ENCODE measurements at regions not wholly inside any gene's neighbourhood (a gene's known extent, or its start where the extent isn't known, plus 50 kb on each side); places are given as distances from the start of the nearest gene placed in this dataset.

DNA sequence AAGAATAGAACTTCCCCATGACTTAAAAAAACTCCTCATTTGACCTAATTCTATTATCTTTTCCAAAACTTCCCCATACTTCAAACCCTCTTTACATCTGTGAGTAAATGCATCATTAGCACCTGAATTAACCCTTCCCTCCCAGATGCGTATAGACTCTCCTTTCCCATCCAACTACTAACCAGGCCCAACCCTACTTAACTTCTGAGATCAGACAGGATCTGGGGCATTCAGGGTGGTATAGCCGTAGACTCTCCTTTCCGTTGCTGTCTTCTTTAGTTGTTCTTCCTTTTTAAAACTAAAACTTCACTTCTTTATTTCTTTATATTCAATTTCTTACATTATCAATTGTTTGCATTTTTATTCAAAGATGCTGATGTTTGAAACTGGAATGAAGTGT is 165.2 kb downstream of the SLCO4C1 start:
- peaks cover 6% of the 10 kb centered on the region for H3K9me3 Mint-ChIP-seq (ENCODE audit: unreplicated experiment)
- H3K27ac Mint-ChIP-seq (ENCODE audit: unreplicated experiment) = no peak overlapping the region
- H3K27me3 Mint-ChIP-seq (ENCODE audit: unreplicated experiment) = peaks cover under 1% of the 10 kb centered on the region
- H3K4me1 Mint-ChIP-seq (ENCODE audit: unreplicated experiment) = no peaks in the 10 kb centered on the region
- DNase-seq (ENCODE audit: extremely low spot score, unreplicated experiment) = no peak
- no peak overlapping the region for H3K4me3 Mint-ChIP-seq (ENCODE audit: unreplicated experiment)
- no peak for TF ChIP-seq CTCF (IDR thresholded peaks at IDR 0.05)
- H3K36me3 Mint-ChIP-seq (ENCODE audit: unreplicated experiment) = no peaks in the 10 kb centered on the region

DNA sequence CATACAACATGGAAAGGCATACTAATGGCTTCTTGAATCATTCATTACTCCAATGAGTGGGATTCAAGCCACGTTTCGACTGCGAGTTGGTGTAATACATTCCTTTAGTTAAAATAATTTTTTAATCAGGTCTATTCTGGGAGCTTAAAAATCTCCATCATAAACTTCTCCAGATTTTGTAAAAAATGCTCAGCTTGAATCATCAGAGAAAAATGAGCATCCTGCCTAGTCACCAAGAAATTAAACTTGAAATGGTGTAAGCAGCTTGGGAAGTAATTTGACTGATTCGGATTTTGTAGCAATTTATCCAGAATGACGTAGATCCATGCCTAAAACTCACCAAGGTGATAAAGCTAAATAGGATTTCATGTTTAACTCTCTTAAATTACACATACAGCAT is 165.7 kb downstream of the SLCO4C1 start:
- Mint-ChIP-seq H3K27ac (ENCODE audit: unreplicated experiment) (no peak overlapping the region), H3K4me1 (ENCODE audit: unreplicated experiment) (no peaks in the 10 kb centered on the region), H3K4me3 (ENCODE audit: unreplicated experiment) (no peak overlapping the region), H3K36me3 (ENCODE audit: unreplicated experiment) (no peaks in the 10 kb centered on the region), H3K27me3 (ENCODE audit: unreplicated experiment) (peaks cover 4% of the 10 kb centered on the region), H3K9me3 (ENCODE audit: unreplicated experiment) (peaks cover 6% of the 10 kb centered on the region)
- no peak for TF ChIP-seq CTCF (IDR thresholded peaks at IDR 0.05)
- DNase-seq (ENCODE audit: extremely low spot score, unreplicated experiment) = no peak

DNA sequence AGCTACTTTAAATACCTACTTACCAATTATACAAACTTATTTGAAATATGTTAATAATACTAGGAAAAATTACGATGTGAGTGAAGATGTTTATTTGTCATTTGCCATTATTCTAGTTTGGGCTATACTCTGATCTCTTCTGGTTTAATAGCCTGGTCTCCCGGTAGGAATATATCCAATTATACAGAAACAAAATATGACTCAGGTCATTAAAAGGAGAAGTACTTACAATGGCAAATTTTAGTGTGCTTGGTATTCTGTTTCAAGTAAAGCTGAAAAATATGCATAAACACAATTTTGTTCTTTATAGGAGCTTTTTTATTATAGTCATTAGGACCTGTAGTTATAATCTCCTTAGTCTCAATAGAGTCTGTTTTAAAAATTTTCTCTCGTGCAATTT is 176.8 kb downstream of the SLCO4C1 start:
- H3K27me3 Mint-ChIP-seq (ENCODE audit: unreplicated experiment) = peaks cover 5% of the 10 kb centered on the region
- H3K9me3 Mint-ChIP-seq (ENCODE audit: unreplicated experiment) = no peaks in the 10 kb centered on the region
- no peak overlapping the region for H3K27ac Mint-ChIP-seq (ENCODE audit: unreplicated experiment)
- no peak for TF ChIP-seq CTCF (IDR thresholded peaks at IDR 0.05)
- no peaks in the 10 kb centered on the region for H3K36me3 Mint-ChIP-seq (ENCODE audit: unreplicated experiment)
- H3K4me1 Mint-ChIP-seq (ENCODE audit: unreplicated experiment) = no peaks in the 10 kb centered on the region
- H3K4me3 Mint-ChIP-seq (ENCODE audit: unreplicated experiment) = no peak overlapping the region
- no peak for DNase-seq (ENCODE audit: extremely low spot score, unreplicated experiment)

- no peak overlapping the region for H3K27ac Mint-ChIP-seq (ENCODE audit: unreplicated experiment)
- no peaks in the 10 kb centered on the region for H3K9me3 Mint-ChIP-seq (ENCODE audit: unreplicated experiment)
These were observed 180.3 kb downstream of the SLCO4C1 start for GRCh38 chr5:102115736-102116135.

GRCh38 chr5:102114525-102115069 is 181.5 kb downstream of the SLCO4C1 start:
- no peak overlapping the region for H3K4me3 Mint-ChIP-seq (ENCODE audit: unreplicated experiment)
- H3K9me3 Mint-ChIP-seq (ENCODE audit: unreplicated experiment) = no peaks in the 10 kb centered on the region
- DNase-seq (ENCODE audit: extremely low spot score, unreplicated experiment) = no peak
- TF ChIP-seq CTCF (IDR thresholded peaks at IDR 0.05) = no peak
- no peak overlapping the region for H3K27ac Mint-ChIP-seq (ENCODE audit: unreplicated experiment)
- H3K27me3 Mint-ChIP-seq (ENCODE audit: unreplicated experiment) = no peaks in the 10 kb centered on the region
- H3K4me1 Mint-ChIP-seq (ENCODE audit: unreplicated experiment) = no peaks in the 10 kb centered on the region
- H3K36me3 Mint-ChIP-seq (ENCODE audit: unreplicated experiment) = no peaks in the 10 kb centered on the region

More at GRCh38 chr5:102115736-102116135, 180.3 kb downstream of the SLCO4C1 start:
- H3K36me3 Mint-ChIP-seq (ENCODE audit: unreplicated experiment) = no peaks in the 10 kb centered on the region
- H3K4me3 Mint-ChIP-seq (ENCODE audit: unreplicated experiment) = no peak overlapping the region
- no peak for TF ChIP-seq CTCF (IDR thresholded peaks at IDR 0.05)
- no peaks in the 10 kb centered on the region for H3K4me1 Mint-ChIP-seq (ENCODE audit: unreplicated experiment)
- no peak for DNase-seq (ENCODE audit: extremely low spot score, unreplicated experiment)
- no peaks in the 10 kb centered on the region for H3K27me3 Mint-ChIP-seq (ENCODE audit: unreplicated experiment)

Measured in osteocyte (in vitro differentiated cells).